K562 (cell line): ENCODE measurements at regions not wholly inside any gene's neighbourhood (a gene's known extent, or its start where the extent isn't known, plus 50 kb on each side); places are given as distances from the start of the nearest gene placed in this dataset.

Experiments
- ATAC-seq: fragments of 200-7000 bp; cut with Tn5 transposase; 3 replicates; pipeline ENCODE4 v1.9.1; 2020; ENCODE audit warnings: moderate library complexity
- BruUV-seq: library from RNA; stranded (reverse); fragments of 400-500 nt; replicated peaks from 2 replicates; lab custom pipeline; 2021; lab: Mats Ljungman, UMichigan
- CTCF ChIA-PET: fragments of 300-600 bp; formaldehyde crosslinking; extraction: SDS; loops from one replicate; lab custom pipeline; 2021; ENCODE audit warnings: low intra/inter-chr PET ratio; lab: Yijun Ruan, JAX
- POLR2A ChIA-PET: fragments of 300-600, 350-650 bp; sonication (Branson Sonifier 250); formaldehyde crosslinking; extraction: SDS; loops from one replicate; lab custom pipeline; 2021; ENCODE audit warnings: antibody characterized with exemption, inconsistent platforms; lab: Yijun Ruan, JAX
- DNase-seq, 4 experiments: peaks; one replicate each; pipeline versions ENCODE4 v3.0.0 to v3.0.0-alpha.2; 2011 to 2018; ENCODE audit warnings: low spot score in 3 of 4, mixed read lengths in 3 of 4; ENCODE audit errors: extremely low read depth in 1 of 4
- FAIRE-seq: peaks from 2 replicates; lab custom pipeline; 2011; peaks lifted over from hg19 to GRCh38; lab: Jason Lieb, UNC
- H2AFZ ChIP-seq: 2 replicates; pipeline ENCODE4 v1.6.0; 2011; ENCODE audit warnings: low read depth, low read length, control low read depth, inconsistent platforms
- H3K27ac ChIP-seq: fragments of 200-600 bp; 3 replicates; pipeline ENCODE4 v1.8.0; 2011; ENCODE audit warnings: low read depth, mild to moderate bottlenecking, control low read depth, inconsistent platforms, low read length, moderate library complexity, mixed read lengths; ENCODE audit errors: extremely low read depth
- H3K27me3 ChIP-seq, 2 experiments: fragments of 300-600 bp in 1 of 2; 2 replicates in 1 of 2; 3 replicates in 1 of 2; pipeline versions ENCODE4 v1.6.0 to v1.8.0; 2011; ENCODE audit warnings: inconsistent platforms in 2 of 2, low read length in 2 of 2, mild to moderate bottlenecking in 1 of 2, mixed read lengths in 1 of 2, moderate library complexity in 1 of 2; ENCODE audit not compliant: control insufficient read depth in 2 of 2, insufficient read depth in 2 of 2
- H3K36me3 ChIP-seq: fragments of 300-600 bp; 3 replicates; pipeline ENCODE4 v1.8.0; 2011; ENCODE audit warnings: mild to moderate bottlenecking, low read length, inconsistent platforms; ENCODE audit not compliant: control insufficient read depth, insufficient read depth
- H3K4me1 ChIP-seq, 2 experiments: fragments of 200-600 bp in 1 of 2; replicated peaks in 1 of 2; 2 replicates in 1 of 2; 3 replicates in 1 of 2; pipeline versions ENCODE4 v1.5.1 to v1.8.0; 2011; ENCODE audit warnings: inconsistent platforms in 2 of 2, low read length in 2 of 2, mild to moderate bottlenecking in 1 of 2, mixed read lengths in 1 of 2, moderate library complexity in 1 of 2; ENCODE audit not compliant: control insufficient read depth in 2 of 2, insufficient read depth in 2 of 2
- H3K4me2 ChIP-seq: 2 replicates; pipeline ENCODE4 v1.6.1; 2011; ENCODE audit warnings: low read length, control low read depth, inconsistent platforms, mixed read lengths; ENCODE audit not compliant: insufficient read depth
- H3K4me3 ChIP-seq: fragments of 200-600 bp; sonication (generic), shearing (Covaris generic); 2 replicates; pipeline ENCODE4 v1.5.1; 2016; ENCODE audit warnings: control low read depth, inconsistent platforms
- H3K79me2 ChIP-seq: fragments of 200-600 bp; 3 replicates; pipeline ENCODE4 v1.8.0; 2011; ENCODE audit warnings: low read length, inconsistent platforms; ENCODE audit not compliant: control insufficient read depth, insufficient read depth
- H3K9ac ChIP-seq, 2 experiments: 2 replicates each; pipeline versions ENCODE4 v1.6.0 to v1.6.1; 2011; ENCODE audit warnings: low read depth in 2 of 2, low read length in 2 of 2, control low read depth in 1 of 2, inconsistent platforms in 1 of 2, mild to moderate bottlenecking in 1 of 2, mixed read lengths in 1 of 2; ENCODE audit not compliant: insufficient read depth in 1 of 2
- H3K9me1 ChIP-seq: one replicate; pipeline ENCODE4 v1.6.0; 2011; ENCODE audit warnings: inconsistent platforms, mild to moderate bottlenecking, low read length, moderate library complexity; ENCODE audit not compliant: control insufficient read depth, insufficient read depth
- H3K9me3 ChIP-seq: replicated peaks from 2 replicates; pipeline ENCODE4 v1.5.1; 2011; ENCODE audit warnings: low read depth, low read length, inconsistent platforms; ENCODE audit not compliant: control insufficient read depth, insufficient read depth
- H4K20me1 ChIP-seq: replicated peaks from 2 replicates; pipeline ENCODE4 v1.6.1; 2011; ENCODE audit warnings: low read length, inconsistent platforms, mixed read lengths; ENCODE audit not compliant: control insufficient read depth, insufficient read depth
- ADNP ChIP-seq: fragments of 200-800 bp; sonication (Bioruptor generic); IDR thresholded peaks from 2 replicates; pipeline ENCODE4 v1.6.1; 2016; ENCODE audit warnings: missing genetic modification characterization, missing compliant biosample characterization
- ATF7 ChIP-seq: fragments of 450-650 bp; IDR thresholded peaks from 2 replicates; pipeline ENCODE4 v1.7.1; 2014; ENCODE audit warnings: mild to moderate bottlenecking, moderate library complexity
- BRCA1 ChIP-seq, 2 experiments: fragments of 450-650 bp in 1 of 2; sonication (generic) in 1 of 2; formaldehyde crosslinking in 1 of 2; IDR thresholded peaks; 2 replicates each; pipeline versions ENCODE4 v1.5.0 to v1.6.1; 2017 to 2020; ENCODE audit warnings: mild to moderate bottlenecking in 1 of 2, missing genetic modification reagents in 1 of 2
- ETV5 ChIP-seq: sonication (generic); formaldehyde crosslinking; IDR thresholded peaks from 2 replicates; pipeline ENCODE4 v1.4.0; 2020; ENCODE audit warnings: low read depth, mild to moderate bottlenecking, missing genetic modification reagents
- JUND ChIP-seq, 2 experiments: IDR thresholded peaks; 2 replicates in 1 of 2; 3 replicates in 1 of 2; pipeline ENCODE4 v1.6.1; 2011; ENCODE audit warnings: borderline replicate concordance in 2 of 2, low read depth in 2 of 2, low read length in 2 of 2, improper control_type of control experiment in 1 of 2, missing biosample characterization in 1 of 2, missing genetic modification characterization in 1 of 2, missing genetic modification reagents in 1 of 2
- TBP ChIP-seq: optimal IDR thresholded peaks from 2 replicates; pipeline ENCODE3; 2011; ENCODE audit warnings: low read depth, low read length, improper control_type of control experiment
- ZNF140 ChIP-seq: fragments of 250-450 bp; sonication (Bioruptor Pico); IDR thresholded peaks from 2 replicates; pipeline ENCODE4 v1.8.0; 2021; ENCODE audit warnings: moderate library complexity, mild to moderate bottlenecking, inconsistent platforms
- ZNF717 ChIP-seq: fragments of 250-450 bp; sonication (Bioruptor Pico); IDR thresholded peaks from 2 replicates; pipeline ENCODE4 v1.5.0; 2021
- in situ Hi-C: fragments of 300-500 bp; cut with MboI; formaldehyde crosslinking; loops from 4 replicates; pipeline ENCODE4 v1.15.0; 2018; ENCODE audit warnings: inconsistent platforms, mixed read lengths
- intact Hi-C: fragments of 100-400 bp; cut with micrococcal nuclease; formaldehyde crosslinking; loops from 2 replicates; pipeline ENCODE4 v1.14.2; 2022
- TF ChIP-seq, protein P1 (sequence below): fragments of 200-600 bp; sonication (generic); IDR thresholded peaks from one replicate; pipeline ENCODE4 v1.6.1; 2012; ENCODE audit warnings: mild to moderate bottlenecking, low read depth, low read length, inconsistent platforms

DNA sequence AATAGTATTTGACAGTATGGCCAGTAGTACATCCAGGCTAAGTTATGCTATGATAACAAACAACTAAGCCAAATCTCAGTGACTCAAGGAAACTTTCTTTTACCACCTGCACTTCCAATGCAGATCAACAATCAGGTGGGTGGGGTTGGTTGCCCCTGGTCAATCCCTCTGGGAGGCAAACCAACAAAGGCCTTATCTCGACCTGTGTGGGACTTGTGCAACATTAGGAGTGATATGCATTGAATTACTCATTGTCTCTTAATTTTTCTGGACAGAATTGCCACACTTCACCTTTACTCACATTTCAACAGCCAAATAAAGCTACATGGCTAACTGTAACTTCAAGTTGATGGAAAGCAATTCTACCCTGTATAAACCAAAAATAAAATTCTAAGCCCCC lies 1049.3 kb upstream of the CDH2 start (continued):
- TF ChIP-seq JUND (IDR thresholded peaks at IDR 0.05; ENCODE audit: borderline replicate concordance, low read depth, low read length) (no peak), JUND (tag; IDR thresholded peaks at IDR 0.05; ENCODE audit: borderline replicate concordance, low read depth, low read length) (no peak)

DNA sequence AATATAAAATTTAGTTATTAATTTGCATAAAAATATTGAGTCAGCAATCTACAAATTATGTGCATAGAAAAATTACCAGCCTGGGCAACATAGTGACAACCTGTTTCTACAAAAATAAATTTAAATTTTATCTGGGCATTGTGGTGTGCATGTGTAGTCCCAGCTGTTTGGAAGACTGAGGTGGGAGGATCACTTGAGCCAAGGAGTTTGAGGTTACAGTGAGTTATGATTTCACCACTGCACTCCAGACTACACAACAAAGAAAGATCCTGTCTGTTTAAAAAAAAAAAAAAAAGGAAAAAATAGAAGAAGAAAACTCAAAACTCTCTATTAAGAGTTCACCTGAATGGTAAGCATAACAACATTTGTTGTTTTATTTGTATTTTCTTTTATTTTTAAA lies 1048.4 kb upstream of the CDH2 start:
- in situ Hi-C loops (no loop called here), intact Hi-C loops (no loop called here)
- no peak overlapping the region for H3K4me3 ChIP-seq
- ATAC-seq (no peak), DNase-seq (no peak), FAIRE-seq (no peak)
- H3K9ac ChIP-seq = no peak overlapping the region
- H3K9me1 ChIP-seq = no peaks in the 10 kb centered on the region
- no peak overlapping the region for H3K27ac ChIP-seq
- H3K4me1 ChIP-seq = no peaks in the 10 kb centered on the region
- no peak overlapping the region for H2AFZ ChIP-seq
- H3K27me3 ChIP-seq = no peaks in the 10 kb centered on the region
- BruUV-seq = no TSS peak
- CTCF ChIA-PET = no interaction called here
- H3K36me3 ChIP-seq = no peaks in the 10 kb centered on the region
- H3K9me3 ChIP-seq = no peaks in the 10 kb centered on the region; the same call in 1 of the 2 replicates
- POLR2A ChIA-PET = no interaction called here
- H3K4me2 ChIP-seq = no peak overlapping the region
- no peaks in the 10 kb centered on the region for H3K79me2 ChIP-seq
- H4K20me1 ChIP-seq = no peaks in the 10 kb centered on the region
- TF ChIP-seq TBP (no peak), ATF7 (no peak), BRCA1 (IDR thresholded peaks at IDR 0.05) (no peak), BRCA1 (CRISPR knock-in tag; IDR thresholded peaks at IDR 0.05) (no peak), ADNP (tag) (no peak), ZNF717 (CRISPR knock-in tag) (no peak), ETV5 (CRISPR knock-in tag) (no peak), ZNF140 (no peak)
- TF ChIP-seq, protein P1, sequence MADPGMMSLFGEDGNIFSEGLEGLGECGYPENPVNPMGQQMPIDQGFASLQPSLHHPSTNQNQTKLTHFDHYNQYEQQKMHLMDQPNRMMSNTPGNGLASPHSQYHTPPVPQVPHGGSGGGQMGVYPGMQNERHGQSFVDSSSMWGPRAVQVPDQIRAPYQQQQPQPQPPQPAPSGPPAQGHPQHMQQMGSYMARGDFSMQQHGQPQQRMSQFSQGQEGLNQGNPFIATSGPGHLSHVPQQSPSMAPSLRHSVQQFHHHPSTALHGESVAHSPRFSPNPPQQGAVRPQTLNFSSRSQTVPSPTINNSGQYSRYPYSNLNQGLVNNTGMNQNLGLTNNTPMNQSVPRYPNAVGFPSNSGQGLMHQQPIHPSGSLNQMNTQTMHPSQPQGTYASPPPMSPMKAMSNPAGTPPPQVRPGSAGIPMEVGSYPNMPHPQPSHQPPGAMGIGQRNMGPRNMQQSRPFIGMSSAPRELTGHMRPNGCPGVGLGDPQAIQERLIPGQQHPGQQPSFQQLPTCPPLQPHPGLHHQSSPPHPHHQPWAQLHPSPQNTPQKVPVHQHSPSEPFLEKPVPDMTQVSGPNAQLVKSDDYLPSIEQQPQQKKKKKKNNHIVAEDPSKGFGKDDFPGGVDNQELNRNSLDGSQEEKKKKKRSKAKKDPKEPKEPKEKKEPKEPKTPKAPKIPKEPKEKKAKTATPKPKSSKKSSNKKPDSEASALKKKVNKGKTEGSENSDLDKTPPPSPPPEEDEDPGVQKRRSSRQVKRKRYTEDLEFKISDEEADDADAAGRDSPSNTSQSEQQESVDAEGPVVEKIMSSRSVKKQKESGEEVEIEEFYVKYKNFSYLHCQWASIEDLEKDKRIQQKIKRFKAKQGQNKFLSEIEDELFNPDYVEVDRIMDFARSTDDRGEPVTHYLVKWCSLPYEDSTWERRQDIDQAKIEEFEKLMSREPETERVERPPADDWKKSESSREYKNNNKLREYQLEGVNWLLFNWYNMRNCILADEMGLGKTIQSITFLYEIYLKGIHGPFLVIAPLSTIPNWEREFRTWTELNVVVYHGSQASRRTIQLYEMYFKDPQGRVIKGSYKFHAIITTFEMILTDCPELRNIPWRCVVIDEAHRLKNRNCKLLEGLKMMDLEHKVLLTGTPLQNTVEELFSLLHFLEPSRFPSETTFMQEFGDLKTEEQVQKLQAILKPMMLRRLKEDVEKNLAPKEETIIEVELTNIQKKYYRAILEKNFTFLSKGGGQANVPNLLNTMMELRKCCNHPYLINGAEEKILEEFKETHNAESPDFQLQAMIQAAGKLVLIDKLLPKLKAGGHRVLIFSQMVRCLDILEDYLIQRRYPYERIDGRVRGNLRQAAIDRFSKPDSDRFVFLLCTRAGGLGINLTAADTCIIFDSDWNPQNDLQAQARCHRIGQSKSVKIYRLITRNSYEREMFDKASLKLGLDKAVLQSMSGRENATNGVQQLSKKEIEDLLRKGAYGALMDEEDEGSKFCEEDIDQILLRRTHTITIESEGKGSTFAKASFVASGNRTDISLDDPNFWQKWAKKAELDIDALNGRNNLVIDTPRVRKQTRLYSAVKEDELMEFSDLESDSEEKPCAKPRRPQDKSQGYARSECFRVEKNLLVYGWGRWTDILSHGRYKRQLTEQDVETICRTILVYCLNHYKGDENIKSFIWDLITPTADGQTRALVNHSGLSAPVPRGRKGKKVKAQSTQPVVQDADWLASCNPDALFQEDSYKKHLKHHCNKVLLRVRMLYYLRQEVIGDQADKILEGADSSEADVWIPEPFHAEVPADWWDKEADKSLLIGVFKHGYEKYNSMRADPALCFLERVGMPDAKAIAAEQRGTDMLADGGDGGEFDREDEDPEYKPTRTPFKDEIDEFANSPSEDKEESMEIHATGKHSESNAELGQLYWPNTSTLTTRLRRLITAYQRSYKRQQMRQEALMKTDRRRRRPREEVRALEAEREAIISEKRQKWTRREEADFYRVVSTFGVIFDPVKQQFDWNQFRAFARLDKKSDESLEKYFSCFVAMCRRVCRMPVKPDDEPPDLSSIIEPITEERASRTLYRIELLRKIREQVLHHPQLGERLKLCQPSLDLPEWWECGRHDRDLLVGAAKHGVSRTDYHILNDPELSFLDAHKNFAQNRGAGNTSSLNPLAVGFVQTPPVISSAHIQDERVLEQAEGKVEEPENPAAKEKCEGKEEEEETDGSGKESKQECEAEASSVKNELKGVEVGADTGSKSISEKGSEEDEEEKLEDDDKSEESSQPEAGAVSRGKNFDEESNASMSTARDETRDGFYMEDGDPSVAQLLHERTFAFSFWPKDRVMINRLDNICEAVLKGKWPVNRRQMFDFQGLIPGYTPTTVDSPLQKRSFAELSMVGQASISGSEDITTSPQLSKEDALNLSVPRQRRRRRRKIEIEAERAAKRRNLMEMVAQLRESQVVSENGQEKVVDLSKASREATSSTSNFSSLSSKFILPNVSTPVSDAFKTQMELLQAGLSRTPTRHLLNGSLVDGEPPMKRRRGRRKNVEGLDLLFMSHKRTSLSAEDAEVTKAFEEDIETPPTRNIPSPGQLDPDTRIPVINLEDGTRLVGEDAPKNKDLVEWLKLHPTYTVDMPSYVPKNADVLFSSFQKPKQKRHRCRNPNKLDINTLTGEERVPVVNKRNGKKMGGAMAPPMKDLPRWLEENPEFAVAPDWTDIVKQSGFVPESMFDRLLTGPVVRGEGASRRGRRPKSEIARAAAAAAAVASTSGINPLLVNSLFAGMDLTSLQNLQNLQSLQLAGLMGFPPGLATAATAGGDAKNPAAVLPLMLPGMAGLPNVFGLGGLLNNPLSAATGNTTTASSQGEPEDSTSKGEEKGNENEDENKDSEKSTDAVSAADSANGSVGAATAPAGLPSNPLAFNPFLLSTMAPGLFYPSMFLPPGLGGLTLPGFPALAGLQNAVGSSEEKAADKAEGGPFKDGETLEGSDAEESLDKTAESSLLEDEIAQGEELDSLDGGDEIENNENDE = no peak
